HUES64 (cell line): ENCODE measurements at regions not wholly inside any gene's neighbourhood (a gene's known extent, or its start where the extent isn't known, plus 50 kb on each side); places are given as distances from the start of the nearest gene placed in this dataset.

Experiments used
- H3K27ac ChIP-seq: 2 replicates; pipeline ENCODE4 v1.7.0; 2013; ENCODE audit warnings: low read depth, low read length, inconsistent platforms
- H3K27me3 ChIP-seq: 2 replicates; pipeline ENCODE4 v1.6.1; 2013; ENCODE audit warnings: mild to moderate bottlenecking, low read length; ENCODE audit not compliant: insufficient read depth
- H3K36me3 ChIP-seq: 2 replicates; pipeline ENCODE4 v1.6.1; 2013; ENCODE audit warnings: mild to moderate bottlenecking, low read length; ENCODE audit not compliant: insufficient read depth
- H3K4me1 ChIP-seq: 2 replicates; pipeline ENCODE4 v1.6.1; 2013; ENCODE audit warnings: mild to moderate bottlenecking, low read length, moderate library complexity; ENCODE audit not compliant: insufficient read depth
- H3K4me3 ChIP-seq: 2 replicates; pipeline ENCODE4 v1.5.1; 2013; ENCODE audit warnings: mild to moderate bottlenecking, low read length, moderate library complexity
- H3K9ac ChIP-seq: 2 replicates; pipeline ENCODE4 v1.6.1; 2013; ENCODE audit warnings: mild to moderate bottlenecking, low read depth, low read length
- H3K9me3 ChIP-seq: 2 replicates; pipeline ENCODE4 v1.6.1; 2013; ENCODE audit warnings: low read depth, low read length; ENCODE audit not compliant: insufficient read depth
- WGBS: fragments of 150-250, 120-280 bp; methylation state at CpG from one replicate; pipeline ENCODE4 v1.1.7; 2013; ENCODE audit warnings: missing lambda C conversion rate; 5-methylcytosine and 5-hydroxymethylcytosine counted together

GRCh38 chr13:29948244-29948643 lies 97.8 kb upstream of the UBL3 start:
- Histone ChIP-seq H3K4me3 (no peak overlapping the region), H3K9ac (no peak overlapping the region), H3K9me3 (no peaks in the 10 kb centered on the region), H3K36me3 (no peaks in the 10 kb centered on the region), H3K4me1 (peaks cover 8% of the 10 kb centered on the region), H3K27me3 (no peaks in the 10 kb centered on the region; the same call in 1 of the 2 replicates), H3K27ac (no peak overlapping the region)
- 78% methylated on average over 7 of the region's 7 CpGs for WGBS

GRCh38 chr13:29947839-29948238 lies 97.4 kb upstream of the UBL3 start:
- Histone ChIP-seq H3K27ac (no peak overlapping the region), H3K36me3 (no peaks in the 10 kb centered on the region), H3K27me3 (no peaks in the 10 kb centered on the region; the same call in 1 of the 2 replicates), H3K4me1 (peaks cover 12% of the 10 kb centered on the region), H3K9me3 (no peaks in the 10 kb centered on the region), H3K9ac (no peak overlapping the region), H3K4me3 (no peak overlapping the region)
- 95% methylated on average over 11 of the region's 11 CpGs for WGBS

DNA sequence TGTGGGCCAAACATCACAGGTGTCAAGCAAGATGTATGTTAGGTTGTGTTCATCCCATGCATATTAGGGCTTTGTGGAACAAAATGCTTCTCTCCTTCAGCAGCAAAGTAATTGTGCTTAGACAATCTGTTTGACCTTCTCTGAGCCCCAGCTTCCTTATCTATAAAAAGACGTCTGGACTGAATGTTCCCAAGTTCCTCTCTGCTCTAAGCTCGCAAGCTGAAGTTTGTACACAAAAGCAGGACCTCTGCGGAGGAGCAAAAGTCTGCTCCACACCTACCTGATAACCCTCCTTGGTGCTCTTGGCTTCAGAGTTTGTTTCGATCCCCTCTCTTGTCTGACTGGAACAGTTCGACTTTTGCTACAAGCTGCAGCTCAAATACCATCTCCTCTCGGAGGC lies 95.7 kb upstream of the UBL3 start:
- Histone ChIP-seq H3K4me3 (no peak overlapping the region), H3K9ac (no peak overlapping the region), H3K4me1 (peaks cover 17% of the 10 kb centered on the region), H3K27me3 (no peaks in the 10 kb centered on the region; the same call in 1 of the 2 replicates), H3K9me3 (no peaks in the 10 kb centered on the region), H3K27ac (no peak overlapping the region), H3K36me3 (no peaks in the 10 kb centered on the region)
- WGBS, result 93% methylated on average over 6 of the region's 6 CpGs

DNA sequence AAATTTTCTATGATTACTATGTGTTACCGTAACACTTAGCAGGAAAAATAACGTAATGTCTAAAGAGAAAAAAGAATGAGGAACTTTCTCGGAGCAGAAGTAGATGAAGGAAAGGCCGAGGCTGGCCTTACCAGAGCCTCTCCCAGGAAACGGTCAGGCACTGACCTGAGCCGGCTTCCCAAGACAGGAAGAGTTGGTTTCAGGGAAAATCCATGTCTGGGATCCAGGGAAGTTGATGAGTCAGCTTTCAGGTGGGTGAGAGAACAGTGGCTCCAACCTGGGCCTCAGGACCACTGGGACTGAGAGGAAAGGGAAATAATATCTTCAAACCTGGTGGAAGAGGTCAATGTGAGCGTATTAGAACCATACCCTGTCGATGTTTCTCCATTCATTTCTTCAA lies 93.3 kb upstream of the UBL3 start:
- WGBS, result 37% methylated on average over 7 of the region's 8 CpGs
- peaks cover 6% of the 10 kb centered on the region; the same call in 1 of the 2 replicates for H3K27me3 ChIP-seq
- no peak overlapping the region for H3K4me3 ChIP-seq
- H3K9ac ChIP-seq, result no peak overlapping the region
- H3K4me1 ChIP-seq, result peaks cover 28% of the 10 kb centered on the region
- no peaks in the 10 kb centered on the region for H3K36me3 ChIP-seq
- peak overlapping the region; percentile 75; the same call in 1 of the 2 replicates for H3K27ac ChIP-seq
- no peaks in the 10 kb centered on the region for H3K9me3 ChIP-seq

- Histone ChIP-seq H3K27ac (peak overlapping the region; percentile 75; the same call in 1 of the 2 replicates), H3K9ac (no peak overlapping the region)
- 0% methylated on average over 1 of the region's 2 CpGs for WGBS
Measured at GRCh38 chr13:29943273-29943672, 92.9 kb upstream of the UBL3 start.

GRCh38 chr13:29940715-29941114 lies 90.3 kb upstream of the UBL3 start:
- H3K36me3 ChIP-seq, result no peaks in the 10 kb centered on the region
- no peak overlapping the region for H3K4me3 ChIP-seq
- WGBS, result 95% methylated on average over 1 of the region's 1 CpG
- H3K27me3 ChIP-seq, result peaks cover 9% of the 10 kb centered on the region; the same call in 1 of the 2 replicates
- H3K9me3 ChIP-seq, result no peaks in the 10 kb centered on the region
- no peak overlapping the region for H3K27ac ChIP-seq
- H3K4me1 ChIP-seq, result peaks cover 35% of the 10 kb centered on the region
- no peak overlapping the region for H3K9ac ChIP-seq

More at GRCh38 chr13:29943273-29943672, 92.9 kb upstream of the UBL3 start:
- H3K4me3 ChIP-seq, result no peak overlapping the region
- peaks cover 8% of the 10 kb centered on the region; the same call in 1 of the 2 replicates for H3K27me3 ChIP-seq
- H3K36me3 ChIP-seq, result no peaks in the 10 kb centered on the region
- no peaks in the 10 kb centered on the region for H3K9me3 ChIP-seq
- peaks cover 28% of the 10 kb centered on the region for H3K4me1 ChIP-seq

GRCh38 chr13:29939158-29939557 lies 88.7 kb upstream of the UBL3 start:
- Histone ChIP-seq H3K36me3 (no peaks in the 10 kb centered on the region), H3K27me3 (peaks cover 9% of the 10 kb centered on the region; the same call in 1 of the 2 replicates), H3K4me1 (peaks cover 37% of the 10 kb centered on the region), H3K4me3 (no peak overlapping the region), H3K9ac (no peak overlapping the region), H3K9me3 (no peaks in the 10 kb centered on the region), H3K27ac (no peak overlapping the region)
- 64% methylated on average over 5 of the region's 5 CpGs for WGBS

DNA sequence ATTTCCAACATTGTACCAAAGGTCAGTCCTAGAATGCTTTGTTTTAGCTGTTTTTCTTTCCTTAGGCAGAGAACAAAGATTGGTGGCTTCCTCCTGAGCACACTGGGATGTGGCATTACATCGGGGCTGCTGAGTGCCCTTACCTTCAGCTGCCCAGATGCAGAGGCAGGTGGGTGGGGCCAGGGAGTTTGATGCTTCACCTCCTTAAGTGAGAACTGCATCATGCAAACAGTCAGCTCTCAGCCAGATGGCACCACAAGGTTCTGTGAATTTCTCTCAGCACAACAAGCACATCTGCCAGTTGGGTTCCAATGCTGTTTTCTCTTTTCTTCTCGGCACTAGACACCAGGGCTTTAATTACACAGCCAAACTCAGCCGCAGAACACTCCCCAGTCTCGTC lies 87.4 kb upstream of the UBL3 start:
- peaks cover 9% of the 10 kb centered on the region; the same call in 1 of the 2 replicates for H3K27me3 ChIP-seq
- no peak overlapping the region for H3K4me3 ChIP-seq
- peaks cover 25% of the 10 kb centered on the region for H3K4me1 ChIP-seq
- H3K36me3 ChIP-seq, result no peaks in the 10 kb centered on the region
- no peak overlapping the region for H3K27ac ChIP-seq
- WGBS, result 82% methylated on average over 4 of the region's 4 CpGs
- H3K9ac ChIP-seq, result no peak overlapping the region
- H3K9me3 ChIP-seq, result no peaks in the 10 kb centered on the region

DNA sequence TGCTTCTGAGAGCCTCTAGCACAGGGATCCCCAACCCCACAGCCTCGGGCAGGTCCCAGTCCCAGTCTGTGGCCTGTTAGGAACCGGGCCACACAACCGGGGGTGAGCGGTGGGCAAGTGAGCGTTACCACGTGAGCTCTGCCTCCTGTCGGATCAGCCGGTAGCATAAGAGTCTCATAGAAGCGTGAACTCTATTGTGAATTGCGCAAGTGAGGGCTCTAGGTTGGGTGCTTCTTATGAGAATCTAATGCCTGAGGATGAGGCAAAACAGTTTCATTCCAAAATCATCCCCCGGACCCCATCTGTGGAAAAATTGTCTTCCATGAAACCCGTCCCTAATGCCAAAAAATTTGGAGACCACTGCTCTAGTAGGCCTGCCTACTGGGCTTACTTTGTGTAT lies 87.0 kb upstream of the UBL3 start:
- Histone ChIP-seq H3K27ac (no peak overlapping the region), H3K4me3 (no peak overlapping the region), H3K4me1 (peaks cover 21% of the 10 kb centered on the region), H3K9ac (no peak overlapping the region), H3K27me3 (peaks cover 9% of the 10 kb centered on the region; the same call in 1 of the 2 replicates), H3K9me3 (no peaks in the 10 kb centered on the region), H3K36me3 (no peaks in the 10 kb centered on the region)
- 94% methylated on average over 12 of the region's 12 CpGs for WGBS

DNA sequence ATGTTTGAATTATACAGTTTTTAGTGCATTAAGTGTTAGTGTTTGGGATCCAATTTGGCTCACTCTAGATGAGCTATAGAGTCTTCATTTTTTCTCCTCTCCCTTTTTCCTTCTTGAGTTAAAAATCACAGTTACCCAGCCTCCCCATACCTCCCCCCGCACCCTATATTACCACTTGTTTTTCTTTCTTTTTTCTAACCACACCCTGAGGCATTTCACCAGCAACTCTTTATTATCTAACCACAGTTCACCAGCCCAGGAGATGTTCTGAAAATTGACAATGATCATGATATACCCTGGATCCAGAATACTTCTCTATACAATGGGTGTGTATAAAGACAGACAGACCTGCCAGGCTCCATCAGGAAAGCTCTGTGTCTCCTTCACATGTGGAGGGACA lies 86.5 kb upstream of the UBL3 start:
- H3K27ac ChIP-seq, result no peak overlapping the region
- H3K36me3 ChIP-seq, result no peaks in the 10 kb centered on the region
- 100% methylated on average over 1 of the region's 1 CpG for WGBS

DNA sequence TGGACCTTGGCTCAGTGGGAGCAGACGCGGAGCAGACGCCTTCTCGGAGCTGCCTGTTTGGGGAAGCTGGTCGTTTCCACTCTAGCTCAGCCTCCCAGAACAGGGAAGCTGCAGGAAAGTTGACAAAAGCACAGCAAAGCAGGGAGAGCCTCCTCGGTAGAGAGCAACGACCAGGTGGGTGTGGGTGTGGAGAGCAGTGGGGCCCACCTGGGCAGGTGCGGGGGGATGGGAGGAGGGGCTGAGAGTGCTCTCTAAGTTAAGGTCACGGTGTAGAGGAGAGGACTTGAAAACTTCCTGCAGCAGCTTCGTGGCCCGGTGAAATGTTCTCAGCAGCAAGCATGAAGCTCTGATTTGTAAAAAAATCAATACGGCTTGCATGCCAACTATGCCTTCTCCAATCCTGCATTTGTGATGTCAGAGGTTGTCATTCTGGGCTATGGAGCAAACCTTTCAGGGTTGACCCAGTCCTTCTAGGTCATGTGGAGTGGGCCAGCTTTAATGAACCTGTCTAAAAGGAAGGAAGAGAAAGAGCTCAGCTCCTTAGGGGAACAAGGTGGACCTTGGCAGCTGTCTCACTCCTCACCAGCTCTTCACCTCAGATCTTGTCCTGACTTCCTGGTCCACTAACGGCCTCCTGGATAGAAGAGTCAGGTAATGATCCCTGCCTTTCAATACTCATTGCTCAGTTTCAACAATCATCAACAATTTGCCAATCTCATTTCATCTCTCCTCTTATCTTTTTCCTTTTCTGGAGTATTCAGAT lies 85.8 kb upstream of the UBL3 start:
- Histone ChIP-seq H3K9me3 (no peaks in the 10 kb centered on the region), H3K27me3 (peaks cover 9% of the 10 kb centered on the region; the same call in 1 of the 2 replicates), H3K4me3 (no peak overlapping the region), H3K4me1 (peaks cover 20% of the 10 kb centered on the region), H3K36me3 (no peaks in the 10 kb centered on the region), H3K27ac (no peak overlapping the region), H3K9ac (no peak overlapping the region)
- WGBS, result 68% methylated on average over 13 of the region's 13 CpGs

More for the DNA sequence above, 86.5 kb upstream of the UBL3 start:
- Histone ChIP-seq H3K4me1 (peaks cover 20% of the 10 kb centered on the region), H3K9me3 (no peaks in the 10 kb centered on the region), H3K9ac (no peak overlapping the region), H3K4me3 (no peak overlapping the region), H3K27me3 (peaks cover 9% of the 10 kb centered on the region; the same call in 1 of the 2 replicates)
